GM10266 (cell line): ENCODE measurements at regions not wholly inside any gene's neighbourhood (a gene's known extent, or its start where the extent isn't known, plus 50 kb on each side); places are given as distances from the start of the nearest gene placed in this dataset.

Experiments
- DNase-seq: peaks from one replicate; pipeline ENCODE4 v3.0.0; 2012; ENCODE audit errors: extremely low spot score
- TF ChIP-seq, protein P1 (sequence below): IDR thresholded peaks from 2 replicates; pipeline ENCODE4 v1.5.1; 2012; ENCODE audit warnings: mild to moderate bottlenecking, low read depth; ENCODE audit not compliant: control insufficient read depth, insufficient read depth; ENCODE audit errors: missing control alignments

GRCh38 chr10:62904281-62904875 lies 88.2 kb upstream of the EGR2 start:
- TF ChIP-seq, protein P1, sequence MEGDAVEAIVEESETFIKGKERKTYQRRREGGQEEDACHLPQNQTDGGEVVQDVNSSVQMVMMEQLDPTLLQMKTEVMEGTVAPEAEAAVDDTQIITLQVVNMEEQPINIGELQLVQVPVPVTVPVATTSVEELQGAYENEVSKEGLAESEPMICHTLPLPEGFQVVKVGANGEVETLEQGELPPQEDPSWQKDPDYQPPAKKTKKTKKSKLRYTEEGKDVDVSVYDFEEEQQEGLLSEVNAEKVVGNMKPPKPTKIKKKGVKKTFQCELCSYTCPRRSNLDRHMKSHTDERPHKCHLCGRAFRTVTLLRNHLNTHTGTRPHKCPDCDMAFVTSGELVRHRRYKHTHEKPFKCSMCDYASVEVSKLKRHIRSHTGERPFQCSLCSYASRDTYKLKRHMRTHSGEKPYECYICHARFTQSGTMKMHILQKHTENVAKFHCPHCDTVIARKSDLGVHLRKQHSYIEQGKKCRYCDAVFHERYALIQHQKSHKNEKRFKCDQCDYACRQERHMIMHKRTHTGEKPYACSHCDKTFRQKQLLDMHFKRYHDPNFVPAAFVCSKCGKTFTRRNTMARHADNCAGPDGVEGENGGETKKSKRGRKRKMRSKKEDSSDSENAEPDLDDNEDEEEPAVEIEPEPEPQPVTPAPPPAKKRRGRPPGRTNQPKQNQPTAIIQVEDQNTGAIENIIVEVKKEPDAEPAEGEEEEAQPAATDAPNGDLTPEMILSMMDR: no peak
- DNase-seq: no peak

DNA sequence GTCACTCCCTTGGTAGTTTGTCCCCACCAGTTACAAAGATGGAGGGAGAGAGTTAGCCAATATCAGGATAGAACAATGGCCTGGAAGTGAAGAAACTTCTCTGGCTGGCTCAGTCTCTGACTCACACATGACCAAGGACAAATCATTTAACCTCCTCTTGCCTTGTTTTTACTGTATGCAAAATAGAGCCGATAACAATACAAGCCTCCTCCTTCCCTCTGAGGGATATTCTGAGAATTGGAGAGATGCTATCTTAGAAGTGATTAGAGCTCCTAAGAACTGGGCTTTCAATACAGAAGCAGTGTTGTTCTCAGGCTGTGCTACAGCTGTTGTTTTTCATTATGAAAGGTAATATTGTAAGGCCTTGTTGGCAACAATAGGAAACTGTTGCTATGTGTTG lies 87.7 kb upstream of the EGR2 start:
- TF ChIP-seq, protein P1: no peak
- DNase-seq: no peak

GRCh38 chr10:62900829-62901571 lies 84.8 kb upstream of the EGR2 start:
- TF ChIP-seq, protein P1: no peak

GRCh38 chr10:62899311-62899710 lies 83.1 kb upstream of the EGR2 start:
- no peak for DNase-seq
- TF ChIP-seq, protein P1: no peak

More at GRCh38 chr10:62900829-62901571, 84.8 kb upstream of the EGR2 start:
- no peak for DNase-seq

GRCh38 chr10:62895063-62895462 lies 78.9 kb upstream of the EGR2 start:
- no peak for DNase-seq
- TF ChIP-seq, protein P1: no peak

GRCh38 chr10:62894156-62894555 lies 78.0 kb upstream of the EGR2 start:
- DNase-seq: no peak
- TF ChIP-seq, protein P1: no peak

- no peak for DNase-seq
- TF ChIP-seq, protein P1: no peak
Observed at GRCh38 chr10:62893036-62893435, 76.9 kb upstream of the EGR2 start.
